Stimulated activated CD8-positive, alpha-beta memory T cell treated with anti-CD3 and anti-CD28 coated beads, Interleukin-15, amount 100 ng/mL, for 4 hours (primary cell): ENCODE measurements at regions not wholly inside any gene's neighbourhood (a gene's known extent, or its start where the extent isn't known, plus 50 kb on each side); places are given as distances from the start of the nearest gene placed in this dataset.

ENCODE experiments used
- DNase-seq, 2 donors: peaks; one replicate each; pipeline ENCODE4 v3.0.0-alpha.2; 2020; ENCODE audit warnings: low read depth in 2 of 2

- DNase-seq = no peak
Measured at GRCh38 chr16:79444572-79444971, 156.0 kb downstream of the MAF start.

GRCh38 chr16:79439901-79440300 lies 160.6 kb downstream of the MAF start:
- DNase-seq = no peak

- DNase-seq = no peak
Measured at GRCh38 chr16:79437764-79438751, 162.5 kb downstream of the MAF start.

DNA sequence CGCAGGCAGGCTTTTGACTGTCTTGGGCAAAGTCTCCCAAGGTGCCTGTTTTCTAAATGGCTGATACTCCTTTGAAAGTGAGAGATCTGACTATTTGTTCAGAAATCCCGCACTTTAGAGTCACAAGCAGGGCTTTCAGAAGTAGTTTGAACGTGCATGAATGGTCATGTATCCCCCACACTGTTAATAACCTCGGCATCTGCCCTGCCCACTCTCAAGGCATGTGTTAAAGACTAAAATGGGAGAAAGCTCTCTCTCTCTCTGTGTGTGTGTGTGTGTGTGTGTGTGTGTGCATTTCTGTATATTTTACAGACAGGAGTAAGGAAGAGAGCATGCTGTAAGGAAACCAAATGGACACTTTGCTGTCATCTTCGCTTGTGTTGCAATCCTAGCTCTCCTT lies 163.7 kb downstream of the MAF start:
- no peak for DNase-seq

- no peak for DNase-seq
Measured at GRCh38 chr16:79434771-79435170, 165.8 kb downstream of the MAF start.

- no peak for DNase-seq
Measured at GRCh38 chr16:79434092-79434491, 166.4 kb downstream of the MAF start.

DNA sequence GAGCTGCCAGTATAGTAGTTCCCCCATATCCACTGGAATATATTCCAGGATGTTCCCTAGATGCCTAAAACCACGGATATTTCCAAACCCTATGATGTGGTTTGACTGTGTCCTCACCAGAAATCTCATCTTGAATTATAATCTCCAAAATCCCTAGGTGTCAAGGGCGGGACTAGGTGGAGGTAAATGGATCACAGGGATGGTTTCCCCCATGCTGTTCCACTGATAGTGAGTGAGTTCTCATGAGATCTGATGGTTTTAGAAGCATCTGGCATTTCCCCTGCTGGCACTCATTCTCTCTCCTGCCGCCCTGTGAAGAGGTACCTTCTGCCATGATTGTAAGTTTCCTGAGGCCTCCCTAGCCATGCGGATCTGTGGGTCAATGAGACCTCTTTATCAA lies 168.6 kb downstream of the MAF start:
- DNase-seq = no peak

- DNase-seq = no peak
Measured at GRCh38 chr16:79430191-79430678, 170.3 kb downstream of the MAF start.

- no peak for DNase-seq
Measured at GRCh38 chr16:79429381-79430190, 171.0 kb downstream of the MAF start.

DNA sequence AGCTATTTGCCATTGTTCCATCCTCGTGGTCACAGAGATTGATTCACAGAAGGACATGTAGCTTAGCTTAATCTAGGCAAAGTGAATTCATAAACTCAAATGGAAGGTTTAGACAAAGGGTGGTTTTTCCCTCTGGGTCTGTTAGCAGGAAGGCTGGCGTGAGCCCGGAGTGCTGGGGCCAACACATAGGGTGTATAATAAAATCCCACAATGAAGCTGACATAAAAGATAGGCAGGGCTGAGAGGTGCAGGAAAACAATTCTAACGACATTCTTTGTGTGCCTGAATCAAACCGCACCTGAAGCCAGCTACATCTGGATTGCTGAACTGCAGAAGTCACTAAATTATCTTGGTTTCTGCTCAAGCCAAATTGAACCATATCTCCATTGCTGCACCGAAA lies 173.9 kb downstream of the MAF start:
- DNase-seq = no peak

DNA sequence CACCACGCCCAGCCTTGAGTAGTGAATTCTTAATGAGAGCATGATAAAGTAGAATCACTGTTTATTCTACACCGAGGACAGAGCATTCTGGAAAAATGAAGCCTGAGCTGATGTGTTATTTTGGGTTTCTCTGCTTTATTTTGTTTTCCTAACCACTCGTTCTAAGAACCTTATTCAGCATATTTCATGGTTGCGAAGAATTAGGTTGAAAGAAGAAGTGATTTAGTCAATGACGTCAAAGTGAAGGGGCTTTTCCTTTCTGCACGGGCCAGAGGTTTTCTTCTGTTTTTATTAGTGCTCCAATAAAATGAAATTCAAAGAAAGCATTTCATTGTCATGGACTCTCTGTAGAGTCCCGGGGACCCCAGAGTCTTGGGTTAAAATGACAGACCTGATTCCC lies 178.5 kb downstream of the MAF start:
- DNase-seq = no peak

GRCh38 chr16:79421126-79421525 lies 179.4 kb downstream of the MAF start:
- no peak for DNase-seq

- no peak for DNase-seq
Measured at GRCh38 chr16:79420493-79420892, 180.0 kb downstream of the MAF start.

- DNase-seq = no peak
Measured at GRCh38 chr16:79419148-79419547, 181.4 kb downstream of the MAF start.

- DNase-seq = no peak
Measured at GRCh38 chr16:79417601-79418008, 182.9 kb downstream of the MAF start.

- DNase-seq = no peak
Measured at GRCh38 chr16:79415983-79416640, 184.4 kb downstream of the MAF start.

- DNase-seq = no peak
Measured at GRCh38 chr16:79412783-79413225, 187.7 kb downstream of the MAF start.

DNA sequence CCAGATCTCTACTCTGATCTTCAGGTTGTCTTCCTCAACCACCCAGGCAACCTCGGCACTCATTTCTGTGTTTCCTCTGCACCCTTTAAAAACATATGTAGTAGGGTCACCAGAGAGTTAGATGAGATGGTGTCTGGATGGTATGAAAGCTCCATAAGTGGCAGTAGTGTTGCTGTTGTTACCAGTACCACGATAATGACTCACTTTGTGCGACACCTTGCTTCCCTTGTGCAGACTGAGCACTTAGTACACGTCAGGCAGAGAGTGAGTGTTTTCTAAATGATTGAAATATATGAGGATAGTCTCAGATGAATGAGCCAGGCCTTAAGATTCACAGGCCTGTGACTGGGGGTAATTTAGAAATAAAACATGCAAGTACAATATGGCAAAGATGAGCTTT lies 188.7 kb downstream of the MAF start:
- DNase-seq = no peak

- no peak for DNase-seq
Measured at GRCh38 chr16:79411357-79411756, 189.2 kb downstream of the MAF start.

DNA sequence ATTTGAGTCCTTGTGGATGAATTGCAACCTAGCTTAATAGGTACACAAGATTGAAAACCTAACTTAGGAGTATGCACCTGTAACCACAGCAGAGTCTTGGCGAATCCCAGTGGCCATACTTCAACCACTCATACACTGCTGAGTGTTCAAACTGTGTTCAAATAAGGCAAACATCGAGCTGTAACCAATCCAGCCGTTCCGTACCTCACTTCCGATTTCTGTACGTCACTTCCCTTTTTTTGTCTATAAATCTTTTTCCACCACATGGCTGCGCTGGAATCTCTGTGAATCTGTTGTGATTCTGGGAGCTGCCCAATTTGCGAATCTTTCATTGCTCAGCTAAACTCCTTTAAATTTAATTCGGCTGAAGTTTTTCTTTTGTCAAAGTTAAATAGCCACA lies 190.6 kb downstream of the MAF start:
- DNase-seq = no peak

DNA sequence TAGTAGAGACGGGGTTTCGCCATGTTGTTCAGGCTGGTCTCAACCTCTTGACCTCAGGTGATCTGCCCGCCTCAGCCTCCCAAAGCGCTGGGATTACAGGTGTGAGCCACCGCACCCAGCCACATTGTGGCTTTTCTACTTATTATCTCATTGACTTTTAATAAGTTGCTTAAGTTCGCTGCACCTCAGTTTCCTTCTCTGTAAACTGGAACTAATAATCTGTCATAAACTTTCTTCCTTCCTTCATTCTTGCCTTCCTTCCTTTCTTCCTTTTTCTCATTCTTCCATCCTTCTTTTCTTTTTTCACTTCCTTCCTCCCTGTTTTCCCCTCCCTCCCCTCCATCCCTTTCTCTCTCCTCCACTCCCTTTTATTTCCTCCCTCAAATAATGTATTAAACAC lies 192.2 kb downstream of the MAF start:
- DNase-seq = no peak
